ACC112 (cell line): ENCODE measurements at regions not wholly inside any gene's neighbourhood (a gene's known extent, or its start where the extent isn't known, plus 50 kb on each side); places are given as distances from the start of the nearest gene placed in this dataset.

Experiments used
- H2AFZ ChIP-seq: fragments of 200-600 bp; sonication (generic); one replicate; pipeline ENCODE4 v1.6.0; 2017; ENCODE audit warnings: antibody characterized with exemption, low read length; ENCODE audit not compliant: unreplicated experiment
- H3K27ac ChIP-seq: fragments of 200-600 bp; sonication (generic); 2 replicates; pipeline ENCODE4 v1.5.1; 2014; ENCODE audit warnings: low read depth, mild to moderate bottlenecking, antibody characterized with exemption, low read length, moderate library complexity
- H3K27me3 ChIP-seq: fragments of 200-600 bp; sonication (generic); 2 replicates; pipeline ENCODE4 v1.6.1; 2014; ENCODE audit warnings: mild to moderate bottlenecking, antibody characterized with exemption, low read length, moderate library complexity, mixed read lengths; ENCODE audit not compliant: insufficient read depth
- H3K36me3 ChIP-seq: fragments of 200-600 bp; sonication (generic); 2 replicates; pipeline ENCODE4 v1.6.1; 2016; ENCODE audit warnings: mild to moderate bottlenecking, antibody characterized with exemption, low read length, moderate library complexity, mixed read lengths; ENCODE audit not compliant: insufficient read depth
- H3K4me1 ChIP-seq: fragments of 200-600 bp; sonication (generic); one replicate; pipeline ENCODE4 v1.6.1; 2016; ENCODE audit warnings: low read length, mixed read lengths; ENCODE audit not compliant: insufficient read depth, unreplicated experiment, control insufficient read depth
- H3K4me3 ChIP-seq: fragments of 200-600 bp; sonication (generic); 2 replicates; pipeline ENCODE4 v1.5.1; 2014; ENCODE audit warnings: mild to moderate bottlenecking, low read depth, low read length
- H3K79me2 ChIP-seq: fragments of 200-600 bp; sonication (generic); one replicate; pipeline ENCODE4 v1.6.0; 2016; ENCODE audit warnings: low read length; ENCODE audit not compliant: control insufficient read depth, unreplicated experiment, insufficient read depth

DNA sequence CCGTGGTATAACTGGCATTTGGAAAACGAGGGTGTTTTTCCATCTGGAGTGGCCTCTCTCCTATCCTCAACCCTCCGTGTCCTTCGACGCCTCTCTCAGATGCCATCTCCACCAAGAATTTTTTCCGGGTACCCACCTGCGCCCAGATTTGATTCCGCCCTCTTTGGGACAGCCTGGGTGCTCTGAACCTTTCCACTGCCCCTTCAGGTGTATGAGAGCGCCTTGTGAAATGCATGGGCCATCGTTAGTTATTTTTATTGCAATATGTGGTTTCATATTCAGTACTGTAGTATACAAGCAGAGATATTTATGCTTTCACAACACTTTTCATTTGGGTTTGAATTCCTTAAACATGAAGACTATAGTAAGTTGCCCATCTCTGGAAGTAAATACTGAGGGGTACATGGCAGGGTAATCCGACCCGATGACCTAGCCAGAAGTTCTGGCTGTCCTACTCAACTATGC, 78.2 kb upstream of the IFNE start:
- Histone ChIP-seq H3K79me2 (peaks cover 84% of the 10 kb centered on the region), H2AFZ (peak overlapping the region; percentile 92), H3K27ac (peak overlapping the region; percentile 100), H3K27me3 (no peaks in the 10 kb centered on the region), H3K4me1 (peaks cover 40% of the 10 kb centered on the region), H3K36me3 (peaks cover 21% of the 10 kb centered on the region), H3K4me3 (peak overlapping the region; percentile 98)

DNA sequence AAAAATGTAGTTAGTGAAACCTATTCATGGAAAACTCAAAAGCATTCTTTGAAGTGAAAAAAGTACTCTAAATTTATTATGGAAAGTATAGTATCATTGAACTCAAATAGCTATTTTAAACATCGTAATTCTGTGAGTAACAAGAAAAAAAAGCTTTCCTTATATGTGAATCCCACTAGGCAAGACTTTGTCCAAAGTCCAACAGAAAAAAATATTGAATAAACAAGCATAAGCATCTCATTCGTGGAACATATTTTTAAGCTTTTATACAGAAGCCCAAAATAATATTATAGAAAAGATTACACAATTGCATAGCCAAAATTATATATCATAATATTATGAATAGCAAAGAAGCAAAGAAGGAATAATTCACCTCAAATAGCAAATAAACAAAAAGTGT, 79.4 kb upstream of the IFNE start:
- peaks cover 21% of the 10 kb centered on the region for H3K36me3 ChIP-seq
- H2AFZ ChIP-seq, result no peak overlapping the region
- peaks cover 77% of the 10 kb centered on the region for H3K79me2 ChIP-seq
- no peaks in the 10 kb centered on the region for H3K27me3 ChIP-seq
- H3K4me1 ChIP-seq, result peaks cover 50% of the 10 kb centered on the region
- H3K27ac ChIP-seq, result peak overlapping the region; percentile 100
- H3K4me3 ChIP-seq, result 0 out of 2 replicates have a peak overlapping the region, but pooled peaks have one; percentile 4

DNA sequence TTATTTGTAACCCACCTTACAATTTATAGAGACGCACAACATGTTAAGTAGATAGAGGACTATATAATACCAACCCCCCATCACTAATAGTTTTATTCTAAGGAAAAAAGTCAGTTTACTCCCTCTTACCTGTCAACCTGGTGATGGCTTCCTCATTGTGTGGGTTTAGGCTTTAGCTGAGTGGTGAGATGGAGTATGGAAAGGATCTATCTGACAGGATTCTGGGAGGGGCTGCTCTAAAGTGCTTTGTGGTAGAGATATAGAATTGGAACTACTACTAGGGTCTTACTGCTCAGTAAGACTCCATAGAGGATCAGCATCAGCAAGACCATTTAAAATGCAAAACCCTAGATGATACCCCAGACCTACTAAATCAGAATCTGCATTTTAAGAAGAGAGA, 82.1 kb upstream of the IFNE start:
- Histone ChIP-seq H3K27me3 (no peaks in the 10 kb centered on the region), H3K79me2 (peaks cover 64% of the 10 kb centered on the region), H3K36me3 (no peaks in the 10 kb centered on the region), H3K4me1 (peaks cover 62% of the 10 kb centered on the region), H3K27ac (no peak overlapping the region), H3K4me3 (peak overlapping the region; percentile 60), H2AFZ (peak overlapping the region; percentile 69)

DNA sequence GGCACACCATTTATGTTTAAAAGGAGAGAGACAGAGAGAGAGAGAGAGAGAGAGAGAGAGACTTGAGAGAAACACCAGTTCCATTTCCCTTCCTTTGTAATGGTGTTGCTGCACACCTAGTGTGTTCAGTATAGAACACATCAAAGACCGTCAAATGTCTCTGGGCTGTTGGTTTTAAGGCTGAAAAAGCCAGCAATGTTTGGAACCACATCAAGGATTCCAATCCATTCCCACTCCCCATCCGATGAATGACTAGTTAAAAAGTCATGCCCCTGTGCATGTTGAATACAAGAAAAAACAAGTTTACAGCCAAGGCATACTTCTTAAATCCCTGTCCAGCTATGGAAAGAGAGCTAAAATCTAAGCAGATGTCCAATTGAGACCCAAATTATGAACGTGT, 83.0 kb upstream of the IFNE start:
- Histone ChIP-seq H3K79me2 (peaks cover 58% of the 10 kb centered on the region), H3K36me3 (no peaks in the 10 kb centered on the region), H3K27me3 (no peaks in the 10 kb centered on the region), H2AFZ (no peak overlapping the region), H3K4me1 (peaks cover 66% of the 10 kb centered on the region), H3K27ac (0 out of 2 replicates have a peak overlapping the region, but pooled peaks have one; percentile 9), H3K4me3 (no peak overlapping the region)

DNA sequence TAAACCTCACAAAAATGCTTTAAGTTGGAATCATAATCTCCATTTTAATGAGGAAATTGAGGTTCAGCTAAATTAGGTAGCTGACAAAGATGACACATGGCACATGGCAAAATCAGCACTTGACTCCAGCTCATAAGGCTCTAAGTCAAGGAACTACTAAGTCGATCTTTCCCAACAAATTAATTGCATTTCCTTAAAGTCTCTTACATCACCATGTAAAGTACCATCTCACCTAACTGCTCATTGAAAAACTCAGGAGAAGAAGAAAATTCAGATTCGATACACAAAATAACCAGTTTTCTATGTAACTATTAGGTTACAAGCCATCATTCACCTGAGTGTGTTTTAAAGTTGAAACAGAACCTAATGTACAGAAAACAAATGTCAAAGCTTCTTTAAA, 85.8 kb upstream of the IFNE start:
- H3K4me3 ChIP-seq, result no peak overlapping the region
- peaks cover 57% of the 10 kb centered on the region for H3K79me2 ChIP-seq

DNA sequence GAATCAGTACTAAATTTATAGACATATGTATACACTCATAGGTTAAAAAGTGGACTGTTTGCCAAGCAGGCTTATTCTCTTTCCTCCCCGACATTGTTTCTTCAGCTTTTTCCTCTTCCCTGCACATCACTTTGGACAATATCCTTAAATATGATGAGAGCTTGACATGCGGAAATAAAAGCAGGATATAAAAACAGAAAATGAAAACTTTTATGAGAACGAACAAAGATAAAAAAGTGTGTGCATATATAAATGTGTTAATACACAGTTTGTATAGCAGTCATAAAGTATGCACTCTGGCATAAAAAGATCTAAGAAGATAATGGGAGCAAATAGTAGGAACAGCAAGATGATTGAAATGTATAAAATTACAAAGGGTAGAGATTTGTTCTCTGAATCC, 86.4 kb upstream of the IFNE start:
- Histone ChIP-seq H3K79me2 (peaks cover 56% of the 10 kb centered on the region), H2AFZ (no peak overlapping the region), H3K36me3 (no peaks in the 10 kb centered on the region), H3K4me3 (no peak overlapping the region), H3K4me1 (peaks cover 58% of the 10 kb centered on the region), H3K27ac (no peak overlapping the region), H3K27me3 (no peaks in the 10 kb centered on the region)

More for the DNA sequence above, 85.8 kb upstream of the IFNE start:
- no peak overlapping the region for H3K27ac ChIP-seq
- H3K36me3 ChIP-seq, result no peaks in the 10 kb centered on the region
- no peak overlapping the region for H2AFZ ChIP-seq
- H3K27me3 ChIP-seq, result no peaks in the 10 kb centered on the region
- H3K4me1 ChIP-seq, result peaks cover 62% of the 10 kb centered on the region

DNA sequence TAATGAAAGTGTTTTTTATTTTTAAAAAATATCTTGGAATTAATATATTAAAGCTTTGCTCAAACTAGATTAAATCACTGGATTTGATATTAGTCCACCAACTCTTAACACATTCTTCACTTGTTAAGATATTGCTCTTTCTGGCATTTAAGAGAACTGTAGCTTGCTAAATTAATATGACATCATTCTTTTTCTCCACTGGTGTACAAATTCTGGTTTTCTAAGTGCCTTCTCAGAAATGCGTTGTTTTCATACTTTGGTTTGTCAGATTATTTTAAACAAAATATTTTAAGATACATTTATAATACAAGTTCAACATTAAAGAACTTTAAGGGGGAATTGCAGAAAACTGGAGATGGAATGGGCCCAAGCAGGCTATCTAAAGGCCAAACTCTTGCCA, 87.6 kb upstream of the IFNE start:
- peaks cover 53% of the 10 kb centered on the region for H3K79me2 ChIP-seq
- H3K4me1 ChIP-seq, result peaks cover 46% of the 10 kb centered on the region
- no peak overlapping the region for H3K4me3 ChIP-seq
- no peaks in the 10 kb centered on the region for H3K27me3 ChIP-seq
- H2AFZ ChIP-seq, result no peak overlapping the region
- no peaks in the 10 kb centered on the region for H3K36me3 ChIP-seq
- H3K27ac ChIP-seq, result no peak overlapping the region

DNA sequence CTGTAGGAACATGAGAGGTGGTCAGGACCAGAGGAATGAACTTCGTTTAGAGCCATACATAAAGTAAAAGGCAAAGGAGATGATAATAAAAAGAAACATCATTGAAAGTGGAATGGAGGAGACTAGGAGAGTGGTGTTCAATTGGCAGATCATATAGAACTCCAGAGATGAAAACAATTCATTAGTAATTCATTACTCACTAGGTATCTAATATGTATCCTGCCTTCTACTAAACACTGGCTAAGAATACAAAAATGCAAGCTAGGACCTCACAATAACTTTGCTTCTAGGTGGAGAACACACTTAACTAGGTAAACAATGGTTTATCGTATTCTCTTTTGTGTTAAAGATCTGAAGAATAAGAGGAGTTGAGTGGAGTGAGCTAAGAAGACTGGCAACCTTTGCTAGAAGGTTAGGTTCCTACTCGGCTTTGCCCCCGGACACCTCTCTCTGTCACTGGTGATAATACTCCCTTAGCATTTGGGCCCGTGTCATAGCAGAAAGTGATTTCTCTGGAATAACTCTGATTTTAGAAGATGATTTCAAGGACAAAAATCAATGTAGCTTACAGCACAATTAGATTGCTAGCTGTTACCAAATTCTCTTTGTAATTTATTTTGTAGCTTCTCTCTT, 88.6 kb upstream of the IFNE start:
- peaks cover 41% of the 10 kb centered on the region for H3K4me1 ChIP-seq
- peaks cover 50% of the 10 kb centered on the region for H3K79me2 ChIP-seq
- no peaks in the 10 kb centered on the region for H3K27me3 ChIP-seq
- peak overlapping the region; percentile 20 for H3K27ac ChIP-seq
- H2AFZ ChIP-seq, result peak overlapping the region; percentile 18
- peak overlapping the region; percentile 22; the same call in 1 of the 2 replicates for H3K4me3 ChIP-seq
- no peaks in the 10 kb centered on the region for H3K36me3 ChIP-seq

DNA sequence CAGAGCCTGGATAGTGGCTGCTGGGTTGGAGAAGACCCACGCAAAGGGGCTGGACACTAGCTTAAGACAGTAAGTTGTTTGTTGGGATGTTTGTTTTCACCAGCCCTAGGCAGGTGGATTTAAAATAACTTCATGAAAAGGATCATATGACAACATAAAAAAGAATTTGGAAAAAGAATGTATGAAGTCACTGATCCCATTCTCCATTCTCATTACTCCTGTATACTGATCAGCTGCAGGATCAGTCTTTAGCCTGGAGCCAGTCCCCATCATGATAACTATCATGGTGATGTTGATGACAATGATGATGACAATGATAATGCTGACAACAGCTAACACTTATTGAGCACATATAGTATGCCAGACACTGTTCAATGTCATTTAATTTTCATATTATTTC, 92.1 kb upstream of the IFNE start:
- Histone ChIP-seq H3K36me3 (no peaks in the 10 kb centered on the region), H3K4me1 (peaks cover 45% of the 10 kb centered on the region), H3K27ac (no peak overlapping the region), H2AFZ (no peak overlapping the region), H3K27me3 (no peaks in the 10 kb centered on the region), H3K79me2 (peaks cover 55% of the 10 kb centered on the region), H3K4me3 (no peak overlapping the region)

DNA sequence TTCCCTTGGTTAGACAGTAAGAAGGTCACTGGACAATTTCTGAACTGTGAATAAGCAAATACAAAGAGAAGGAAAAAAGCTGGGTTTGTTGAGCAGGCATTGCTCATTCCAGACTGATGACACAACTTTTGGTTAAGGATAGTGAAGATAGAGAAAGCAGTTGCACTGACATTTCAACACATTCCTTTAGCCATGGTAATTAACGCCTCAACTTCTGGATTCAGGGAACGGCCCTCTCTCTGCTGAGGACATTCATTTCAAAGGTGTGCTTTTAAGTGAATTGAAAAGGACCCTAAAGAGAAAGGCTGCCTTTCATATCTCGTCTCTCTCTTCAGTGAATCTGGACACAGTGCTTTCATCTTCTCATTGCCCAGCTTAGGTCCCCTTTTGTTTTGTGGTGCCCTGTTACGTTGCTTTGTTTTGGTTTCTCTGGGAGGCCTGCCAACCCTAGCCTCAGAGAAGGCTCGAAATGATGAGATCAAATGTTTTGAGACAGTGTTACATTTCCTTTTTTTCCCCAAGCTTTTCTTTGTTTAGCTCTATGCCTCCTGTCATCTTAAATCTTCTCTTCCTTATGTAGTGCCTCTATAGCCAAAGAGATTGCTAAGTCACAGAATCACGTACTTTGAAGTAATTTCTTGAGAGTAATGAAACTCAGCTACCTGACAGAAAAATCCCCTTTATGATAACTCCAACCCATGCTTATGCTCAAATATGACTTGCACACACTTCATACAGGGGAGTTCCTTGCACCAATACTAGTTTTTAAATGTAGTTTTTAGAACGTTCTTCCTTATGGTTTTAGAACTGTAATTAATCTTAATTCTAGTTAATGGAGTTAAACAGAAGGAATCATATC, 94.4 kb upstream of the IFNE start:
- H3K4me3 ChIP-seq, result peak overlapping the region; percentile 77
- no peaks in the 10 kb centered on the region for H3K36me3 ChIP-seq
- H3K4me1 ChIP-seq, result peaks cover 46% of the 10 kb centered on the region
- H3K27me3 ChIP-seq, result no peaks in the 10 kb centered on the region
- H3K79me2 ChIP-seq, result peaks cover 63% of the 10 kb centered on the region
- peak overlapping the region; percentile 80 for H2AFZ ChIP-seq
- peak overlapping the region; percentile 98 for H3K27ac ChIP-seq
